HG03135 (cell line): ENCODE measurements at regions not wholly inside any gene's neighbourhood (a gene's known extent, or its start where the extent isn't known, plus 50 kb on each side); places are given as distances from the start of the nearest gene placed in this dataset.
"Not testable (repeated sequence)": the region's sequence is repeated elsewhere in the genome, so short reads cannot be mapped to it uniquely, and the experiment has no call there.

Experiments
- ATAC-seq: cut with Tn5 transposase; IDR thresholded peaks from one replicate; pipeline ENCODE4 v1.9.1; 2021; ENCODE audit warnings: mild to moderate bottlenecking, moderate library complexity; ENCODE audit not compliant: unreplicated experiment

DNA sequence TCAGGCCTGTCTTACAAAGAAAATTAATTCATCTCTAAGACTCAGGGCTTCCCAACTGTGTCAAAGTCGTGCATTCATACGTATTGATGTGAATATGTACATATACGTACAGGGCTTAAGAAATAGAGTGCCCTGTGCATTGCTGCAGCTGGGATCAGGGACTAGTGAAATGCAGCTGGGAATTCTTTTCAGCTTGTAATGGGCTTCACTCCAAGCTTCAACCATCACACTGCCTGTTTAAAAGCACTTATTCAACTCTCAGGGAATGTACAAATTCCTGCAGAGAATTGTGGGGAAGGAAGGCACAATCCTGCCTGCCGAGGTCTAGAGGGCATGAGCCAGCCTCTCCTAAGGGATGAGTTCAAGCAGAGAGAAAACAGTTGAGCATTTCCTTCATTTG lies 59.6 kb upstream of the MAN2A1 start:
- no peak for ATAC-seq

DNA sequence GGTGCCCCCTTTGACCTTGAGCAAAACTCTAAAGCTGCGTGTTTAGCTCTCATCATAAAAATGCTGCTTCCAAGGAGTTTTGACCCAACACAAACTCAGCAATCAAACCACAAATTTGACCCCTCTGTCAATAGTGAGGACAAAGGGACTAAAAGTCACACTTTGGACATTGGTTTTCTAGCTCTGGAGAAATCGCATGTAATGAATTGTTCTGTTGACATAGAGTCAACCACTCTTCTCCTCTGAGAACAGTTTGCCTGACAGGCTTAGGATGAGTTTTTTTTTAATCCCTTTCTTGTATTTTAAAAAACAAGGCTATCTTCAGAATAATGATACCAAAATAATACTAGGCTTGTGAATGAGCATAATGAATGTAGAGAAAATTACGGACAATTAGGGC lies 61.1 kb upstream of the MAN2A1 start:
- no peak for ATAC-seq

DNA sequence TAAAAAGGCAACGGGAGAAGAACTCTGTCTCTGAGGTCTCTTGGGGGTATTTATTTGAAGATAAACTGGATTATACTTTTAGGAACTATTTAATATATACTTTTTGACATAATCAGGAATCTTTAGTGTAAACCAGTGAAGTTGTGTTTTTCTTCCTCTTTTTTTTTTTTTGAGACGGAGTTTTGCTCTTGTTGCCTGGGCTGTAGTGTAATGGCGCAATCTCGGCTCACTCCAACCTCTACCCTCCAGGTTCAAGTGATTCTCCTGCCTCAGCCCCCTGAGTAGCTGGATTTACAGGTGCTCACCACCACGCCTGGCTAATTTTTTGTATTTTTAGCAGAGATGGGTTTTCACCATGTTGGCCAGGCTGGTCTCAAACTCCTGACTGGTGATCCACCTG lies 68.5 kb upstream of the MAN2A1 start:
- not testable (repeated sequence) for ATAC-seq

DNA sequence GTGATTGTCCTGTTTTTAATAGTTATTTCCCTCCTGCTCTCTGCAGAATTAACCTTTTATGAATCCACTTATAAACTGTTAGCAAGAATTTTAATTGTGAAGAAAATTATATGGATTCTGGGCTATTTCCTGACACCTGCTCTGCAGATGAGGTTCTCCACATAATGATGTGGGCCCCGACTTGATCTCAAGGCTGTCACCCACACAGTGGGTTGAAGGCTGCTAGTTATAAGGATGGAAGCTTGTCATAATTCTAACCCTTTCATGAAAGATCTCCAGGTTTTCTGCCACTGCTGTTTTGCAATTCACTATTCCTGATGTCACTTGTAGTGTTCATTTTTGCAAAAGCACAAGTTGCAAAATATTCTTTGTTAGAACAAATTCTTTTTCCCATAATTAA lies 69.1 kb upstream of the MAN2A1 start:
- ATAC-seq = no peak

DNA sequence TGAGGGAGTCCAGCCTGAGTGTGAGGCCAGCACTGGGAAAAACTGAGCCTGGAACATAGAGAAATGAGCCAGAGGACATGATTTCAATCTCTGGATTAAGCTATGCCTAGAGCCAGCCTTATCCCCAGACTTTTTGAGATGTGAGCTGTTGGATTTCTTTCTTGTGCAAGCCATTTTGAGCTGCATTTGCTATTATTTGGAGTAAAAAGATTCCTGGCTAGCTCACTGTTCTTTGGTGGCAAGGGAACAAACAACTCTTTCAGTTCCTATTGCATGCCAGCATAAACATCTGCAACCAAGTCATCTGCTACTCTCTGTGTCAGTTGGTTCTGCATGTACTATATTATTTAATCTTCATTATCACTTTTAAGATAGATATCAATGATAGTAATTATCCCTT lies 70.1 kb upstream of the MAN2A1 start:
- ATAC-seq = no peak

DNA sequence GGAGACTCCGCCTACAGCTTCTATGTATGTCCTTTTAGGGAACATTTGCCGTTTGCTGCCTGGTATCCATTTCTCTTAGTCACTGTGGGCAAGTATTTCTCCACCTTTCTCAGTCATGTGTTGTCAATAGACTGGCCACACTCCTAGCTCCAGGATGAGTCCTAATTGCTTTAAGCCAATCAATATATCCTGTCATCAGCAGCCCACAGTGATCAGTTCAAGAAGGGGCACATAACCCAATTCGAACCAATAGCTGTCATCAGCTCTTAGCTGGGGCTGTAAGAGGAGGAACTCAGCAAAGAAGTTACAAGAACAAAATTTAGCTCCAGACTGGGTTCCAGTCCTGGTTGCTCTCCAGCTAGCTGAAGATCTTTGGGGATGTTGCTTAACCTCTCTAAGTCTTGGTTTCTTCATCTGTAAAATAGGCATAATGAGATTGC lies 70.7 kb upstream of the MAN2A1 start:
- ATAC-seq = no peak

DNA sequence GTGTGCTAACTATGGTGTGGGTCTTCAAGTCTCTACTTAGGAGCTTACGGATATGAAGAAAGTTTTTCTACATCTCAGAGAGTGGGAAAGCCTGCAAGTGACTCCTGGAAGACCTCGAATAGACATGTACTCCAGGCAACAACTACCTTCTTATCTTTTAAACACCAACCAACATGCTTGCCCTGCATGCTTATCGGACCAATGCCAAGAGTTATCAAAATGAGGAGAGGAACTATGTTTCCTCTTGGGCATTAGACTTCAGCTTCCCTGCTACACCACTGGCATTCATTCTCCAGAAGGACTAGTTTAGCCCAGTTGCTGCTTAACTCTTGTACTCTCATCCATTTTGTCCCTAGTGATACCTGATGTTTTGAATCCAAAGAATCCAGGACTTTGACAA lies 74.7 kb upstream of the MAN2A1 start:
- ATAC-seq = no peak

DNA sequence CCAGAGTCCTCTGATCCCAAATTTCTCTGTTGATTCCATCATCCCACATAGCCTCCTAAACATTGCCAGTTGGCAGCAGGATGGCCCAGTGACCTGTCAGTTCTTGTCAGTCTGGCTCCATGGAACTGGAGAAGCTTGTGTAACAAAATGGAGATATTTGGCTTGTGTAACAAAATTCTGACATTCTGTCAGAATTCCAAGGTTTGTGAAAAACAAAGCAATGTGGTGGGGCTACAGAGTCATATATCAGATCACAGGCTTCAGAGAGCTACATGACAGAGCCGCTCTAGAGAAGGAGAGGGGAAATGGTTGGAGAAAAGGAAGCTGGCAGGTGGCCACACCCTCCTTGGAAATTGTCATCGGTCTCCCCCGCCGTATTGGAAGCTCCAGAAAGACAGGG lies 75.4 kb upstream of the MAN2A1 start:
- ATAC-seq = no peak

DNA sequence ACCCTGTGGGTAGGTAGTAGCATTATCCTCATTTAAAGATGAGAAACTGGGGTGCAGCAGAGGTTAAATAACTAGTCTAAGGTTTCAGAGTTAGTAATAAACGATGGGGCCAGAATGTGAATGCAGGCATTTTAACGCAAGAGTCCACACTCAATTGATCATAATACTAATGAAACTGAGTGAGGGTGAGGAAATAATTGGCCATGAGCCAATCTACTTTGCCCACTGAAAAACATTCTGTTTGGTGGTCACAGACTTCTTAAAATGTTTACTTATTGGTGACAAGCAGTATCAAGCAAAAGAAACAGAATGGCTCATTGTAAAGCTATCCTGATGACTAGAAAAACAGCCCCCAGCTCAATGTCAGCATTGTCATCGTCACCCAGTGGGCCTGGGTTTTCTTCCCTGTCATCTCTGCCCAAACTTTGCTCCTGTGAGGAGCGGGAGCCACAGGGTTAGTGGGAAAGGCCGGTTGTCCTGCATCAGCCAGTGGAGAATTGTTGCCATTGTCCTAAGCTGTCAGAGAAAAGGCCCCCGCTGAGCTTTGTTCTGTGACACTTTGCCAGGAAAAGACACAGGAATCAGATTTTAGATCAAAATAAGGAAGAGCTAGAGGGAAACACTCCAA lies 77.3 kb upstream of the MAN2A1 start:
- no peak for ATAC-seq

DNA sequence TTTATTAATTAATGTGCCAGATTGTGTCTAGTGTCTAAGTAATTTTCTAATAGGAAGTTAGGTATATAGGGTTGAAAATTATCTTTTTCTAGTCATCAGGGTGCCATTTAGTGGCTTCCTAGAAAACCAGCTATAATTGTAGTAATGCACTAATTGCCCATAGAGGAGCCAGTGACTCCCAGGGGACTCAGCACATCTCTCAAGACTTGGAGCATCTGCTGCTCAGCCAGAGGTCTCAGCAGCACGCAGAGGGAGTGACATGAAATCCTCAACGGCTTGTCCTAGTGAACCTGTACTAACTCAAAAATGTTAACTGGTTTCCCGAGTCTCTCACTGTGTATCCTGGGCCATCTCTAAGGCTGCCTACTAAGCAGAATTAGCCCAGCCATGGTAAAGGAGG lies 78.2 kb upstream of the MAN2A1 start:
- no peak for ATAC-seq

DNA sequence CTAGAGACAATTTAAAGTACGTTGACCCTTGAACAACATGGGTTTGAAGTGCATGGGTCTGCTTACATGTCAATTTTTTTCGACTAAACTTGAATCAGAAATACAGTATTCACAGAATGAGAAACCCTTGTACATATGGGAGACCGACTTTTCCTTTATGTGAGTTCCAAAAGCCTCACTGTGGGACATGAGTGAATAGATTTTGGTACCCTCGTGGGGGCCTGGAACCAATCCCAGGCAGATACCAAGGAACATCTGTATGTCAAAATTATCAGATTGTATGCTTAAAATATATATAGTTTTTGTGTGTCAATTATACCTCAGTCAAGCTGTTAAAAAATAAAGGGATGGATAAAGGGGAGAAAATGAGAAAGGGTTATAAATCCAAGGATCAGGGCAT lies 78.7 kb upstream of the MAN2A1 start:
- ATAC-seq = no peak

DNA sequence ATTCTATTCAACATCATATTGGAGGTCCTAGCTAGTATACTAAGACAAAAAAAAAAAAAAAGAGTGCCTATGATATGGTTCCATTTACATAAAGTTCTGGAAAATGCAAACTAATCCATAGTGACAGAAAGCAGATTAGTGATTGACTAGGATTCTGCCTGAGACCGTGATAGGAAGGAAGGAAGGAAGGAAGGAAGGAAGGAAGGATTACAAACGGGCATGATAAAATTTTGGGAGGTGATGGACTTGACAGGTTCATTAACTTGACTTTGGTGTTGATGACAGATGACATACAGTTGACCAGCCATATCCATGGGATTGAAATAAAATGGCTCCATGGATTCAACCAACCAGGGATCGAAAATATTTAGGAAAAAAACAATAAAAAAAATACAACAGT lies 79.1 kb upstream of the MAN2A1 start:
- ATAC-seq = no peak

DNA sequence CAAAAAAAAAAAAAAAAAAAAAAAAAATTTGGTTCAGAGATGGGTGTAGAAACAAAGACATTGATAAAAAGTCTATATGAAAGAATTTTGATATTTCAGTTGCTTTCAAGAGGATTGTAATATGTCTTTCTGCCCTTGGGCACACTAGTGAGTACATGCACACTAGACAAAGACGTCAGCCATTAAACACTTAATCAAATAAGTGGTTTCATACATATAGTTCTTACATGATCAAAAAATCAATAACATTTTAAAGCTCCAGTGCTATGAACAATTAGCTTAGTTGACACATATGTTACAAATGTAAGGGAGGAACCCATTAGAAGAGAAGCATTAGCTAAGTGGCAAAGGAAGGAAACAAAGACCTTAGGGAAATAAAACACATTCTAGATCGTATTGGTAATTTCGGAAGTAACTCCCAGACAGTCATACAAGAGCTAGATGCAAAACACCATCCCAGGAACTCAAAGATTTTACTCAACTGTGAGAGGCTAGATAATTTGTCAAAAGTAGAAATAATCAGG lies 84.5 kb upstream of the MAN2A1 start:
- no peak for ATAC-seq

DNA sequence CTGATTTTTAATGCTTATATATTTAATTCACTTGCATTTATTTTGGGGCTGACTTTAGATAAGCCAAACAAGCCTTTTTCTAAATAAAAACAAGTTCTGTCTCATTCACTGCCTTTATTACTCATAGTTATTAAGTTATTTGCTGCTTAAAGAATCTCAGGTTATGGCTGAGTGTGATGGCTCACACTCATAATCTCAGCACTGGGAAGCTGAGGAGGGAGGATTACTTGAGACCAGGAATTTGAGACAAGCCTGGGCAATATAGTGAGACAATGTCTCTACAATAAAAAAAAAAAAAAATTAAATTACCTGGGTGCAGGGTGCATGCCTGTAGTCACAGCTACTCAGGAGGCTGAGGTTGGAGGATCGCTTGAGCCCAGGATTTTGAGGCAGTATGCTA lies 85.0 kb upstream of the MAN2A1 start:
- no peak for ATAC-seq

DNA sequence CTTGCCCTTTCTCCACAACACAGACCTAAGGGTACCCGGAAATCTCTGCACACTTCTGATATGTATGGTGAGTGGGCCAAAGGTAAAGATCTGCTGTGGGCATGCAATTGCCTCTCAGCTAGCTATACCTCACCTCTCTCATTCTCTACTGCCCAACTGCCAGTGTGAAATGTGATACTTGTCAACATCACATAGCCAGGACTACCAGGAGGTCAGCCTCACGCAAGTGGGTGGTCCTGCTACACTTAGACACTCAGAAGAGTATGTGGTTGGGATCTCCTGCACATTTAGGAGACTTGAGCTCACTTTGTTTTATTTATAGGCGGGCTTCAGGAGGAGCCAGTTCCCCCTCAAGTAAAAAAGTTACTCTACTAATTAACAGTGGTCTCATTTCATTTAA lies 88.0 kb upstream of the MAN2A1 start:
- ATAC-seq = no peak

DNA sequence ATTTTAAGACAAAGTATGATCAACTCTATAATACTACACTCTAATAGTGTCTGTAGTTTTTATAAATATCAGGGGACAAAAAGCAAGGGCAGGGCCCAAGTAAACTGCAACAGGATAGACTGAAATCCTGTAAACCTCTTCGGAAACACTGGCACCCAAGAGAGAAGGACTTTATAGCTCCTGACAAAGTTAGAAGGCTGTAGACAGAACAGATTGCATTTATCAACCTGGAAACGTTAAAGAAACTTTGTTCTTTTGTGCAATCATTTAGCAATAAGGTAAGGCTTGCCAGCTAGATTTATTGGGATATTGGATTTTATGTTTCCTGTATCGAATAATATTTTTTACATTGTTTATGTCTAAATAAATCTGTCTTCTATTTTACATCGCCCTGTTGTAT lies 91.8 kb upstream of the MAN2A1 start:
- no peak for ATAC-seq

DNA sequence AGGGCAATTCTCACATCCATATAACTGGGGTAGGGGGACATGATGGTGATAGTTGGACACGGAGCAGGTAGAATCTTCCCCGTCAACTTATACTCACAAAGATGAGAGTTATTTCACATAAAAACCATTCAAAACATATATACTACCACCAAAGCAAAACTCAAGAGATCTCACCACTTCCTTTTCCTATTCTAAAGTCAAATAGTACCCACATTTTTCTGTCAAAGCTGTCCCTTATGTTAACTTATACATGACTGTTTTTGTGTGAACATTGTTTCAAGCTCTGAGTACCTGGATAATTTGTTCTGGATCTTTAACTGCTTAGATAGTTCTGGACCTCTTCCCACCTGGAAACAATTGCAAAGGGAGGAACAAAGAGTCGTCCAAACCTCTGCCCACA lies 95.5 kb upstream of the MAN2A1 start:
- no peak for ATAC-seq

DNA sequence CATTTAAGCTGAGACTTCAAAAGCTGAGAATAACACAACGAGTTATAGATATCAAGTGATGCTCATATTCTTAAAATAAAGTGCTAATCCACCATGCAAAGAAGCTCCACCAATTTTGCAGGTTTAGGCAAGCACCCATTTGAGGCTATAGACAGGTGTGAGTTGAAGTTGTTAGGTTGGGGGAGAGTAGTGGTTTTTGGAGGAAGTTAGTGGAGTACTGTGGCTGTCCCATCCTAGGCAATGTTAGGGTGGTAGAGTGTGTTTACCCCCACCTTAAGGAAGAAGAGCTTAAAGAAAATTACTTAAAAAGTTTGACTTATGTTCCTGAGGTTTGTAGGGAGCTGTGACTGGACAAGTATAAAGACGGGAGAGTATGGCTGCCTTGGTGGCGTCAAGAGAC lies 98.9 kb upstream of the MAN2A1 start:
- no peak for ATAC-seq

DNA sequence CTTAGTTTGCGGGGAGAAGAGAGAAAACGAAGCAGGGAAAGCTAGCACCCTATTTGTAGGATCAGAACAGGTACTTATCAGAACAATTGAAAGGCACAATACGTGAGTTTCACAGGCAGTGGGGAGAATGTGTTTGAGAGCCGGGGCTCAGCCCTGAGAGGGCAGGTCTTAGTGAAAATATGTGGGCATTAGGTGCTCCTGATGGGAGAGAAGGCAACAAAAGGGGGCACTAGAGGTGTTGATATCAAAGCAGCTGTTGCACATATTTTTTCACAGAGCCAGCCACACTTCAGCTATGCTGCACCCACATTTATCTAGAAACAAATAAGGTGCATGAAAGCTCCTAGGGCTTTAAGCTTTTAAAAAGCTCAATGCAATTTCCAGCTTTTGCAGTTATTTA lies 99.7 kb upstream of the MAN2A1 start:
- ATAC-seq = no peak

DNA sequence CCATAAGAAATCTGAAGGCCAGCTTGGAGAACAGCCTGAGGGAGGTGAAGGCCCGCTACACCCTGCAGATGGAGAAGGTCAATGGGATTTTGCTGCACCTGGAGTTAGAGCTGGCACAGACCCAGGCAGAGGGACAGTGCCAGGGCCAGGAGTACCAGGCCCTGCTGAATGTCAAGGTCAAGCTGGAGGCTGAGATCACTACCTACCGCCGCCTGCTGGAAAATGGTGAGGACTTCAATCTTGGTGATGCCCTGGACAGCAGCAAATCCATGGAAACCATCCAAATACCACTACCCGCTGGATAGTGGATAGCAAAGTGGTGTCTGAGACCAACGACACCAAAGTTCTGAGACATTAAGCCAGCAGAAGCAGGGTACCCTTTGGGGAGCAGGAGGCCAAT lies 100.5 kb upstream of the MAN2A1 start:
- no peak for ATAC-seq

DNA sequence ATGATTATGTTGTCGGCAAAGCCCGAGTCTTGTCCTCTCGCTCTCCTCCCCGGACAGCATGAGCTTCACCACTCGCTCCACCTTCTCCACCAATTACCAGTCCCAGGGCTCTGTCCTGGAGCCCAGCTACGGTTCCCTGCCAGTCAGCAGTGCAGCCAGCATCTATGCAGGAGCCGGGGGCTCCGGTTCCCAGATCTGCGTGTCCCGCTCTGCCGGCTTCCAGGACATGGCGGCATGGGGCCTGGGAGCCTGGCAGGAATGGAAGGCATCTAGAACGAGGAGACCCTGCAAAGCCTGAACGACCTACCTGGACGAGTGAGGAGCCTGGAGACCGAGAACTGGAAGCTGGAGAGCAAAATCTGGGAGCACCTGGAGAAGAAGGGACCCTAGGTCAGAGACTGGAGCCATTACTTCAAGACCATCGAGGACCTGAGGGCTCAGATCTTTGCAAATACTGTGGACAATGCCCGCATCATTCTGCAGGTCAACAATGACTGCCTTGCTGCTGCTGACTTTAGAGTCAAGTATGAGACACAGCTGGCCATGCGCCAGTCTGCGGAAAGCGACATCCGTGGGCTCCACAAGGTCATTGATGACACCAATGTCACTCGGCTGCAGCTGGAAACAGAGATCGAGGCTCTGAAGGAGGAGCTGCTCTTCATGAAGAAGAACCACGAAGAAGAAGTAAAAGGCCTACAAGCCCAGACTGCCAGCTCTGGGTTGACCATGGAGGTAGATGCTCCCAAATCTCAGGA lies 101.3 kb upstream of the MAN2A1 start:
- no peak for ATAC-seq

DNA sequence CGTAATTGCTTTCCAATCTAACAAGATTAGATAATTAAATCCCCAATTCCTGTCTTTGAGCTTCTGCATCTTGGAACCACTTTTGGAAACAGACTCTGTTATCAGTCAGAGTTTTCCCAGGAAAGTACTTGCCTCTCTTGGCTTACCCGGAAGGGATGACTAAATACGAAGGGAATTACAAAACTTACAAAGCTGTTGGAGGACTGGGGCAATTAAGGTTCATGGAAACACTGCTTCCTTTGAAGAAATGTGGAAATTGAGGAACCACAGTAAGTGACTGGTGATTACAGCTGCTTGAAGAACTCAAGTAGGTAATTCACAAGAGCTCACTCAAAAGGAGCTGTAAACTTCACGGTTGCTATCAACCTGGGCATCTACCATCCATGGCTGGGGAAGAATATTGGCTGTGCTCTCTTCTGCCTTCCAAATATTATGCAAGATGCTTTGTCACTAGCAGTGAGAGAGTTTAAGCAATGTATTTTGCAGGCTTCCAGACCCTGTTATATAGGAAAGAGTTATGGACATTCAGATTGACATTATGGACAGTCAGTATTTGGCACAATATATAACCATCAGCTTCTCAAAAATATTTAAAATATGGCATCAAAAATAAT lies 104.6 kb upstream of the MAN2A1 start:
- ATAC-seq = no peak
